NCI-H1694 treated with DMSO at 0.1 percent for 48 hours (cell line): ENCODE measurements at regions not wholly inside any gene's neighbourhood (a gene's known extent, or its start where the extent isn't known, plus 50 kb on each side); places are given as distances from the start of the nearest gene placed in this dataset.

Source experiments
- DNase-seq: peaks from one replicate; lab custom pipeline; 2025; lab: John Stamatoyannopoulos, UW

GRCh38 chr10:124146483-124146882 lies 53.1 kb upstream of the CHST15 start:
- DNase-seq, result no peak

GRCh38 chr10:124145109-124145870 lies 51.9 kb upstream of the CHST15 start:
- DNase-seq, result no peak

GRCh38 chr10:124144536-124144935 lies 51.1 kb upstream of the CHST15 start:
- DNase-seq, result no peak

- no peak for DNase-seq
Observed at GRCh38 chr10:124143721-124144120, 50.3 kb upstream of the CHST15 start.
